H1 (cell line): ENCODE measurements at regions not wholly inside any gene's neighbourhood (a gene's known extent, or its start where the extent isn't known, plus 50 kb on each side); places are given as distances from the start of the nearest gene placed in this dataset.

Source experiments
- ASH2L ChIP-seq: fragments of 200-600, 300-600 bp; sonication (generic); IDR thresholded peaks from one replicate; pipeline ENCODE4 v1.7.1; 2017; ENCODE audit warnings: low read length
- BCL11A ChIP-seq, 2 experiments: IDR thresholded peaks; one replicate each; pipeline ENCODE4 v1.6.1; 2011; ENCODE audit warnings: low read depth in 2 of 2, low read length in 2 of 2, mild to moderate bottlenecking in 2 of 2
- EGR1 ChIP-seq: IDR thresholded peaks from 2 replicates; pipeline ENCODE4 v1.6.1; 2011; ENCODE audit warnings: low read depth, low read length, borderline replicate concordance
- RXRA ChIP-seq: IDR thresholded peaks from 2 replicates; pipeline ENCODE4 v1.6.1; 2011; ENCODE audit warnings: low read depth, mild to moderate bottlenecking, low read length, moderate library complexity; ENCODE audit not compliant: insufficient read depth
- SIRT6 ChIP-seq: IDR thresholded peaks from one replicate; pipeline ENCODE4 v1.7.1; 2012; ENCODE audit warnings: low read length, inconsistent platforms
- ZNF274 ChIP-seq: IDR thresholded peaks from 2 replicates; pipeline ENCODE4 v1.7.0; 2012; ENCODE audit warnings: low read length, borderline replicate concordance; ENCODE audit errors: extremely low read depth
- TF ChIP-seq, protein P1 (sequence below): fragments of 300-600 bp; sonication (generic); IDR thresholded peaks from 2 replicates; pipeline ENCODE4 v1.7.1; 2012; ENCODE audit warnings: low read length, moderate library complexity, mild to moderate bottlenecking, inconsistent platforms; ENCODE audit not compliant: insufficient replicate concordance

DNA sequence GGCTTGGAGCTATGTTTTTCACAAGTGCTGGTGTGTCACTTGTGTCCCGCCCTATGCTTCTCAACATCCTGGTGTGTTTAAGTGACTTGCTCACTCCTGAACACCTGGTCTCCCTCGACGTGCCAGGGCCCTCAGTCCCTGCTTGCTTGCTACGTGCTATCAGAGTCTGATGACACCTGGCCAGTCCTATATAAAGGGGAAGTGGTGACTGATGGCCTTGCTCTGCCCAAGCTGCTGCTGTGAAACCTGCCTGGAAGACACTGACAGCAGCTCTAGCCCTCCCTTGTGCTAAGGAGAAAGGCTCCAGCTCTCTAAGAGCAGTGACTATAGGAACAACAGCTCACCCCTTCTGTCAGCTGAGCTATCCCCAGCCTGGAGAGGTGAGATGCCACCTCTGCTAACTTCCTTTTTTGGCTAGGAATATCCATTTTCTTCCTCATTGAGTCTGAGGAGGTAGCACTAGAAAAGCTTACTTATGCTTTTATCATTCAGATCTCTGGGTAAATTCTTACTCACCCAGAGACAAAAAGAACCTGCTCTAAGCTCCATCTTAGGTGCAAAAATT is 77.2 kb upstream of the PLXNA4 start (continued):
- TF ChIP-seq BCL11A (IDR thresholded peaks at IDR 0.05; ENCODE audit: low read depth in 2 of 2, low read length in 2 of 2) (no peak), SIRT6 (no peak), EGR1 (no peak), RXRA (no peak), ASH2L (no peak), ZNF274 (no peak)
- TF ChIP-seq, protein P1, sequence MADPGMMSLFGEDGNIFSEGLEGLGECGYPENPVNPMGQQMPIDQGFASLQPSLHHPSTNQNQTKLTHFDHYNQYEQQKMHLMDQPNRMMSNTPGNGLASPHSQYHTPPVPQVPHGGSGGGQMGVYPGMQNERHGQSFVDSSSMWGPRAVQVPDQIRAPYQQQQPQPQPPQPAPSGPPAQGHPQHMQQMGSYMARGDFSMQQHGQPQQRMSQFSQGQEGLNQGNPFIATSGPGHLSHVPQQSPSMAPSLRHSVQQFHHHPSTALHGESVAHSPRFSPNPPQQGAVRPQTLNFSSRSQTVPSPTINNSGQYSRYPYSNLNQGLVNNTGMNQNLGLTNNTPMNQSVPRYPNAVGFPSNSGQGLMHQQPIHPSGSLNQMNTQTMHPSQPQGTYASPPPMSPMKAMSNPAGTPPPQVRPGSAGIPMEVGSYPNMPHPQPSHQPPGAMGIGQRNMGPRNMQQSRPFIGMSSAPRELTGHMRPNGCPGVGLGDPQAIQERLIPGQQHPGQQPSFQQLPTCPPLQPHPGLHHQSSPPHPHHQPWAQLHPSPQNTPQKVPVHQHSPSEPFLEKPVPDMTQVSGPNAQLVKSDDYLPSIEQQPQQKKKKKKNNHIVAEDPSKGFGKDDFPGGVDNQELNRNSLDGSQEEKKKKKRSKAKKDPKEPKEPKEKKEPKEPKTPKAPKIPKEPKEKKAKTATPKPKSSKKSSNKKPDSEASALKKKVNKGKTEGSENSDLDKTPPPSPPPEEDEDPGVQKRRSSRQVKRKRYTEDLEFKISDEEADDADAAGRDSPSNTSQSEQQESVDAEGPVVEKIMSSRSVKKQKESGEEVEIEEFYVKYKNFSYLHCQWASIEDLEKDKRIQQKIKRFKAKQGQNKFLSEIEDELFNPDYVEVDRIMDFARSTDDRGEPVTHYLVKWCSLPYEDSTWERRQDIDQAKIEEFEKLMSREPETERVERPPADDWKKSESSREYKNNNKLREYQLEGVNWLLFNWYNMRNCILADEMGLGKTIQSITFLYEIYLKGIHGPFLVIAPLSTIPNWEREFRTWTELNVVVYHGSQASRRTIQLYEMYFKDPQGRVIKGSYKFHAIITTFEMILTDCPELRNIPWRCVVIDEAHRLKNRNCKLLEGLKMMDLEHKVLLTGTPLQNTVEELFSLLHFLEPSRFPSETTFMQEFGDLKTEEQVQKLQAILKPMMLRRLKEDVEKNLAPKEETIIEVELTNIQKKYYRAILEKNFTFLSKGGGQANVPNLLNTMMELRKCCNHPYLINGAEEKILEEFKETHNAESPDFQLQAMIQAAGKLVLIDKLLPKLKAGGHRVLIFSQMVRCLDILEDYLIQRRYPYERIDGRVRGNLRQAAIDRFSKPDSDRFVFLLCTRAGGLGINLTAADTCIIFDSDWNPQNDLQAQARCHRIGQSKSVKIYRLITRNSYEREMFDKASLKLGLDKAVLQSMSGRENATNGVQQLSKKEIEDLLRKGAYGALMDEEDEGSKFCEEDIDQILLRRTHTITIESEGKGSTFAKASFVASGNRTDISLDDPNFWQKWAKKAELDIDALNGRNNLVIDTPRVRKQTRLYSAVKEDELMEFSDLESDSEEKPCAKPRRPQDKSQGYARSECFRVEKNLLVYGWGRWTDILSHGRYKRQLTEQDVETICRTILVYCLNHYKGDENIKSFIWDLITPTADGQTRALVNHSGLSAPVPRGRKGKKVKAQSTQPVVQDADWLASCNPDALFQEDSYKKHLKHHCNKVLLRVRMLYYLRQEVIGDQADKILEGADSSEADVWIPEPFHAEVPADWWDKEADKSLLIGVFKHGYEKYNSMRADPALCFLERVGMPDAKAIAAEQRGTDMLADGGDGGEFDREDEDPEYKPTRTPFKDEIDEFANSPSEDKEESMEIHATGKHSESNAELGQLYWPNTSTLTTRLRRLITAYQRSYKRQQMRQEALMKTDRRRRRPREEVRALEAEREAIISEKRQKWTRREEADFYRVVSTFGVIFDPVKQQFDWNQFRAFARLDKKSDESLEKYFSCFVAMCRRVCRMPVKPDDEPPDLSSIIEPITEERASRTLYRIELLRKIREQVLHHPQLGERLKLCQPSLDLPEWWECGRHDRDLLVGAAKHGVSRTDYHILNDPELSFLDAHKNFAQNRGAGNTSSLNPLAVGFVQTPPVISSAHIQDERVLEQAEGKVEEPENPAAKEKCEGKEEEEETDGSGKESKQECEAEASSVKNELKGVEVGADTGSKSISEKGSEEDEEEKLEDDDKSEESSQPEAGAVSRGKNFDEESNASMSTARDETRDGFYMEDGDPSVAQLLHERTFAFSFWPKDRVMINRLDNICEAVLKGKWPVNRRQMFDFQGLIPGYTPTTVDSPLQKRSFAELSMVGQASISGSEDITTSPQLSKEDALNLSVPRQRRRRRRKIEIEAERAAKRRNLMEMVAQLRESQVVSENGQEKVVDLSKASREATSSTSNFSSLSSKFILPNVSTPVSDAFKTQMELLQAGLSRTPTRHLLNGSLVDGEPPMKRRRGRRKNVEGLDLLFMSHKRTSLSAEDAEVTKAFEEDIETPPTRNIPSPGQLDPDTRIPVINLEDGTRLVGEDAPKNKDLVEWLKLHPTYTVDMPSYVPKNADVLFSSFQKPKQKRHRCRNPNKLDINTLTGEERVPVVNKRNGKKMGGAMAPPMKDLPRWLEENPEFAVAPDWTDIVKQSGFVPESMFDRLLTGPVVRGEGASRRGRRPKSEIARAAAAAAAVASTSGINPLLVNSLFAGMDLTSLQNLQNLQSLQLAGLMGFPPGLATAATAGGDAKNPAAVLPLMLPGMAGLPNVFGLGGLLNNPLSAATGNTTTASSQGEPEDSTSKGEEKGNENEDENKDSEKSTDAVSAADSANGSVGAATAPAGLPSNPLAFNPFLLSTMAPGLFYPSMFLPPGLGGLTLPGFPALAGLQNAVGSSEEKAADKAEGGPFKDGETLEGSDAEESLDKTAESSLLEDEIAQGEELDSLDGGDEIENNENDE = no peak
